ENCODE measurements at regions not wholly inside any gene's neighbourhood (a gene's known extent, or its start where the extent isn't known, plus 50 kb on each side); places are given as distances from the start of the nearest gene placed in this dataset.

GRCh38 chr3:1552831-1553230, 460.0 kb downstream of the CNTN6 start:
- DNase-seq: no peak

GRCh38 chr3:1561427-1561826, 468.6 kb downstream of the CNTN6 start:
- no peak for DNase-seq

GRCh38 chr3:1571736-1572135, 478.9 kb downstream of the CNTN6 start:
- no peak for DNase-seq

- DNase-seq: no peak
These were observed 483.2 kb downstream of the CNTN6 start for GRCh38 chr3:1576047-1576446.

- peak; percentile 1 for DNase-seq
These were observed 485.4 kb downstream of the CNTN6 start for GRCh38 chr3:1578124-1578806.

GRCh38 chr3:1583044-1583443, 490.2 kb downstream of the CNTN6 start:
- DNase-seq: no peak

- DNase-seq: no peak
These were observed 494.6 kb downstream of the CNTN6 start for GRCh38 chr3:1587426-1587825.

GRCh38 chr3:1591327-1592028, 498.7 kb downstream of the CNTN6 start:
- DNase-seq: no peak

GRCh38 chr3:1594940-1595339, 502.1 kb downstream of the CNTN6 start:
- DNase-seq: no peak

- no peak for DNase-seq
These were observed 498.5 kb upstream of the CNTN4 start for GRCh38 chr3:1600206-1600605.

- no peak for DNase-seq
These were observed 497.8 kb upstream of the CNTN4 start for GRCh38 chr3:1600700-1601418.

GRCh38 chr3:1609416-1609815, 489.2 kb upstream of the CNTN4 start:
- DNase-seq: peak; percentile 8

GRCh38 chr3:1611824-1612223, 486.8 kb upstream of the CNTN4 start:
- no peak for DNase-seq

- no peak for DNase-seq
These were observed 484.7 kb upstream of the CNTN4 start for GRCh38 chr3:1613962-1614361.

- no peak for DNase-seq
These were observed 481.9 kb upstream of the CNTN4 start for GRCh38 chr3:1616744-1617143.

GRCh38 chr3:1623896-1624295, 474.8 kb upstream of the CNTN4 start:
- DNase-seq: no peak

- DNase-seq: no peak
These were observed 466.5 kb upstream of the CNTN4 start for GRCh38 chr3:1632128-1632527.

- DNase-seq: no peak
These were observed 436.8 kb upstream of the CNTN4 start for GRCh38 chr3:1661839-1662238.

- no peak for DNase-seq
These were observed 434.4 kb upstream of the CNTN4 start for GRCh38 chr3:1664266-1664665.

- no peak for DNase-seq
These were observed 431.8 kb upstream of the CNTN4 start for GRCh38 chr3:1666865-1667264.

GRCh38 chr3:1677576-1678156, 421.0 kb upstream of the CNTN4 start:
- DNase-seq: no peak

GRCh38 chr3:1692428-1692827, 406.2 kb upstream of the CNTN4 start:
- DNase-seq: no peak

GRCh38 chr3:1693145-1693544, 405.5 kb upstream of the CNTN4 start:
- DNase-seq: no peak
